Stomach (tissue), 8 donors: ENCODE measurements at regions not wholly inside any gene's neighbourhood (a gene's known extent, or its start where the extent isn't known, plus 50 kb on each side); places are given as distances from the start of the nearest gene placed in this dataset.
A peak's percentile ranks its signal among the peaks of the same experiment; 100 is the strongest.

Experiments
- DNase-seq, 2 donors: peaks; one replicate each; pipeline versions ENCODE4 v3.0.0 to v3.0.0-alpha.2; 2013 to 2019
- H3K27ac ChIP-seq, 5 donors: fragments of 200-600 bp in 4 of 5; sonication (generic) in 4 of 5; one replicate each; pipeline ENCODE4 v1.5.1; 2013 to 2019; ENCODE audit warnings: mild to moderate bottlenecking in 1 of 5, moderate library complexity in 1 of 5
- H3K27me3 ChIP-seq, 3 donors: fragments of 200-600 bp; sonication (generic); one replicate each; pipeline ENCODE4 v1.5.1; 2017 to 2019; ENCODE audit warnings: mixed run types in 1 of 3
- H3K36me3 ChIP-seq, 4 donors: fragments of 200-600 bp; sonication (generic); 1 replicate in 3 of 4; 2 replicates in 1 of 4; pipeline ENCODE4 v1.5.1; 2016 to 2019
- H3K4me1 ChIP-seq, 4 donors: fragments of 200-600 bp; sonication (generic); one replicate each; pipeline ENCODE4 v1.5.1; 2016 to 2019
- H3K4me3 ChIP-seq, 4 donors: fragments of 200-600 bp; sonication (generic) in 3 of 4; one replicate each; pipeline ENCODE4 v1.5.1; 2016 to 2019; ENCODE audit warnings: mild to moderate bottlenecking in 1 of 4
- H3K9me3 ChIP-seq, 4 donors: fragments of 200-600 bp; sonication (generic); one replicate each; pipeline ENCODE4 v1.5.1; 2016 to 2019
- CTCF ChIP-seq, 7 experiments: fragments of 450-650 bp in 4 of 7; fragments of 200-600 bp in 3 of 7; sonication (generic) in 3 of 7; IDR thresholded peaks; one replicate each; pipeline ENCODE4 v1.5.1; 2016 to 2019; ENCODE audit warnings: antibody characterized with exemption in 7 of 7, control low read depth in 2 of 7, mild to moderate bottlenecking in 1 of 7
- EP300 ChIP-seq: sonication (generic); formaldehyde crosslinking; IDR thresholded peaks from one replicate; pipeline ENCODE4 v1.6.1; 2017; ENCODE audit warnings: antibody characterized with exemption
- POLR2A ChIP-seq, 4 donors: fragments of 450-650 bp; IDR thresholded peaks; one replicate each; pipeline ENCODE4 v1.6.1; 2016; ENCODE audit warnings: antibody characterized with exemption in 4 of 4, control low read depth in 2 of 4, mild to moderate bottlenecking in 1 of 4, moderate library complexity in 1 of 4
- POLR2AphosphoS5 ChIP-seq, 3 donors: sonication (generic); formaldehyde crosslinking; IDR thresholded peaks; one replicate each; pipeline ENCODE4 v1.6.1; 2016; ENCODE audit warnings: antibody characterized with exemption in 3 of 3
- WGBS, 5 donors: extraction: QIAGEN DNeasy Blood & Tissue Kit in 3 of 5; methylation state at CpG; one replicate each; pipeline versions ENCODE4 v1.1.5 to v1.1.7; 2013 to 2018; 5-methylcytosine and 5-hydroxymethylcytosine counted together
- intact Hi-C: fragments of 100-400 bp; cut with DNase I; formaldehyde crosslinking; loops from one replicate; pipeline ENCODE4 v1.15.1; 2023; ENCODE audit warnings: low total_unique reads
- donor health status: healthy with polysubstance abuse.
- donor health status: Bipolar disorder and iron deficiency.
- donor health status: healthy.

DNA sequence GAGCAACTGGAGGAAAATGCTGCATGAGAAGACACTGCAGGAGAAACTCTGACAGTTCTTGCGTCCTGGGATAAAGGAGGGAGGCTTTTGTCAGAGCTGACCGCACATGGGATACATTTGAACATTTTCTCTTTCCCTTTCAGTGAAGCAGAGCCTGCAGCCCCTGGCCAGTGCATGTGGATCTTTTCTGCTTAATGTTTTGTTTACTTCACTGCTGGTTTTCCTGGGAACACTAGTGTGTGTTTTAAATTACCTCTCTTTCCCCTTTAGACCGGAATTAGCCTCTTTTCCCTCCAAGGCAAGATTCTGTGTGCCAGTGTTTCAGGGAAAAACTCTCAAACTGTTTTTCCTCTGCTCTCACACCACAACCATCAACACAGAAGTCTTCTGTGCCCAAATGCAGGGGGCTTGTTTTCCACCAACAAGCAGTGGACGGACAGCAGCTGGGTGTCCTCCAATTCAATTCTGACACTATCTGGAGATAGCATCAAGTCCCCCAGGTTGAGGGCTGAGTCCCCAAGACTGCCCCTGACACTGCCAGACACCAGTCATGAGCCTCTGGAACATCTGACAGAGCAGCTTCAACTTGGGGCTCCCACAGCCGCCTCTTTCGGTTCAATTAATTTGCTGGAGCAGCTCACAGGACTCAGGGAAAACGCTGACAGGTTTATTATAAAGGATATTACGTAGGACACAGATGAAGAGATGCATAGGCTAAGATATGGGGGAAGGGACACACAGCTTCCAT, 136.2 kb downstream of the RHOU start:
- no peaks in the 10 kb centered on the region for H3K27me3 ChIP-seq
- peaks cover 0 to 18% (median 17%) of the 10 kb centered on the region in 4 donors for H3K4me1 ChIP-seq
- H3K36me3 ChIP-seq, result no peaks in the 10 kb centered on the region
- intact Hi-C loops, result no loop called here
- WGBS, 5 donors, result 75 to 86% (median 79%) methylated on average over 8 of the region's 8 CpGs
- H3K4me3 ChIP-seq, result no peak overlapping the region
- no peaks in the 10 kb centered on the region for H3K9me3 ChIP-seq
- DNase-seq, result peak in 1 of 2 donors; percentile 63
- peak overlapping the region in 2 of 5 donors; percentile 26 to 31 for H3K27ac ChIP-seq
- TF ChIP-seq POLR2A (IDR thresholded peaks at IDR 0.05), result no peak
- TF ChIP-seq CTCF (IDR thresholded peaks at IDR 0.05), result no peak
- TF ChIP-seq POLR2AphosphoS5 (IDR thresholded peaks at IDR 0.05), result no peak
- TF ChIP-seq EP300, result no peak

- DNase-seq, result no peak
- H3K9me3 ChIP-seq, result no peaks in the 10 kb centered on the region
- H3K4me1 ChIP-seq, result peaks cover 0 to 14% (median 11%) of the 10 kb centered on the region in 4 donors
- no peaks in the 10 kb centered on the region for H3K27me3 ChIP-seq
- TF ChIP-seq POLR2A (IDR thresholded peaks at IDR 0.05), result no peak
- no peak for TF ChIP-seq POLR2AphosphoS5 (IDR thresholded peaks at IDR 0.05)
- intact Hi-C loops, result no loop called here
- 76 to 89% (median 78%) methylated on average over 7 of the region's 7 CpGs for WGBS, 5 donors
- H3K27ac ChIP-seq, result peak overlapping the region in 2 of 5 donors; percentile 26 to 31
- no peaks in the 10 kb centered on the region for H3K36me3 ChIP-seq
- no peak overlapping the region for H3K4me3 ChIP-seq
These were observed 136.8 kb downstream of the RHOU start for GRCh38 chr1:228872080-228872479.

- Histone ChIP-seq H3K27ac (no peak overlapping the region), H3K36me3 (no peaks in the 10 kb centered on the region), H3K27me3 (no peaks in the 10 kb centered on the region), H3K4me1 (peaks cover 0 to 4% (median 0%) of the 10 kb centered on the region in 4 donors), H3K4me3 (no peak overlapping the region), H3K9me3 (no peaks in the 10 kb centered on the region)
- 80 to 90% (median 86%) methylated on average over 3 of the region's 3 CpGs for WGBS, 5 donors
- no peak for DNase-seq
- no peak for TF ChIP-seq EP300
- TF ChIP-seq POLR2AphosphoS5 (IDR thresholded peaks at IDR 0.05), result no peak
- intact Hi-C loops, result no loop called here
These were observed 138.4 kb downstream of the RHOU start for GRCh38 chr1:228873709-228874108.

GRCh38 chr1:228875741-228876140, 140.5 kb downstream of the RHOU start:
- intact Hi-C loops, result no loop called here
- Histone ChIP-seq H3K36me3 (no peaks in the 10 kb centered on the region), H3K27me3 (no peaks in the 10 kb centered on the region), H3K4me1 (peaks cover 0 to 4% (median 0%) of the 10 kb centered on the region in 4 donors), H3K4me3 (no peak overlapping the region), H3K9me3 (no peaks in the 10 kb centered on the region), H3K27ac (peak overlapping the region in 2 of 5 donors; percentile 34 to 43)
- WGBS, 5 donors, result 69 to 85% (median 80%) methylated on average over 3 of the region's 3 CpGs
- no peak for TF ChIP-seq EP300
- no peak for TF ChIP-seq CTCF (IDR thresholded peaks at IDR 0.05)
- TF ChIP-seq POLR2A (IDR thresholded peaks at IDR 0.05), result no peak
- TF ChIP-seq POLR2AphosphoS5 (IDR thresholded peaks at IDR 0.05), result no peak
- no peak for DNase-seq

DNA sequence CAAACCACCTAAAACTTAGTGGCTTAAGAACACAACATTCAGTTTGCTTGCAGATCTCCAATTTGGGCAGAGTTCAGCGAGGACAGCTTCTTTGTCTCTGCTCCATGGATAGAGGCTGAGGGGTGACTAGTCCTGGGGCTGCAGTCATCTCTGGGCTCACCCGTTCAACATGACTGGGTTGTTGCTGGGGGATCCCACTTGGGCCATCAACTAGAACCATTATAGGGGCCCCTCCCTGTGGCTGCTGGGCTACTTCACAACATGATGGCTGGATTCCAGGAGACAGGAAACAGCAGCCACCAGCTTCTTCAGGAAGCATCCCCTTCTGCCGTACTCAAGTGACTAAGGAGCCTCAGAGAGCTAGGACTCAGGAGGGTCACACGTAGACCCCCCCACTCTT, 140.9 kb downstream of the RHOU start:
- H3K27ac ChIP-seq, result peak overlapping the region in 2 of 5 donors; percentile 34 to 43
- no peak overlapping the region for H3K4me3 ChIP-seq
- H3K27me3 ChIP-seq, result no peaks in the 10 kb centered on the region
- H3K36me3 ChIP-seq, result no peaks in the 10 kb centered on the region
- TF ChIP-seq CTCF (IDR thresholded peaks at IDR 0.05), result no peak
- no peak for TF ChIP-seq POLR2A (IDR thresholded peaks at IDR 0.05)
- TF ChIP-seq POLR2AphosphoS5 (IDR thresholded peaks at IDR 0.05), result no peak
- TF ChIP-seq EP300, result no peak
- H3K9me3 ChIP-seq, result no peaks in the 10 kb centered on the region
- intact Hi-C loops, result no loop called here
- WGBS, 5 donors, result 74 to 85% (median 79%) methylated on average over 3 to 4 of the region's 4 CpGs
- H3K4me1 ChIP-seq, result peaks cover 0 to under 1% (median 0%) of the 10 kb centered on the region in 4 donors
- no peak for DNase-seq
